ENCODE measurements at regions not wholly inside any gene's neighbourhood (a gene's known extent, or its start where the extent isn't known, plus 50 kb on each side); places are given as distances from the start of the nearest gene placed in this dataset.

DNA sequence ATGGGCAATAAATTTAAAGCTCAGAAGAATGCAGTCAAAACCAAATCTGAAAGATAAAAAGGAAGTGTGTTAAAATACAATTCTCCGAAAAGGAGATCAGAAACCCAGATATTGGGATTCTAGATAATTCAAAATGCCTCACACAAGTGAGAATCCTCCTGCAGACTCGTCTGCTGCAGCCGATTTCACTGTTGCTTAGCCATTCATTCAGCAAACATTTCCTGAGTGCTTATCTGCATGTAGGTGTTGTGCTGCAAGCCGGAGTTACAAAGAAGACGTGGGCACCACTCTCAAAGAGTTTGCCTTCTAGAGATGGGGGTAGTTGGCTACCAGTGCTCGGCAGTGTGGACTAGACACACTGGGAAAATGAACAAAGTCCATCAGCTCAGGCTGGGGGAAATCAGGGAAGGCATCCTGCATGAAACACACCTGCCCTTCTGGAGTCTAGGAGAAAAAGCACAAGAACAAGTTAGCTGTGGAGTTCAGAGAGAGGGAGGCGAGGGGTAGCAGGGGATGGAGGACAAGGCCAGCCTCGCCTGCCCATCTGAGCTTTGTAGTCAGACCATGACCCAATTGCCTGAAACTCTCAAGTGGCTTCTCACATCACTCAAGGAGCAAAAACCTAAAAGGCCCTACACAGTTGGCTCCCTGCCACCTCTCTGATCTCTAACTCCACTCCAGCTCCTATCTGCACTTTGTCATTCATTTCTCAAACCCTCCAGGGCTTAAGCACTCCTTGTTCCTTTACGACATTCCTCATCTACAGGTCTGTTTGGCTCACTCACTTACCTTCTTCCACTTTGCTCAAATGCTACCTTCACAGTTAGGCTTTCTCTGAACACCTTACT lies 310.0 kb upstream of the DDHD1 start:
- no peak for DNase-seq (ENCODE audit: low spot score)

DNA sequence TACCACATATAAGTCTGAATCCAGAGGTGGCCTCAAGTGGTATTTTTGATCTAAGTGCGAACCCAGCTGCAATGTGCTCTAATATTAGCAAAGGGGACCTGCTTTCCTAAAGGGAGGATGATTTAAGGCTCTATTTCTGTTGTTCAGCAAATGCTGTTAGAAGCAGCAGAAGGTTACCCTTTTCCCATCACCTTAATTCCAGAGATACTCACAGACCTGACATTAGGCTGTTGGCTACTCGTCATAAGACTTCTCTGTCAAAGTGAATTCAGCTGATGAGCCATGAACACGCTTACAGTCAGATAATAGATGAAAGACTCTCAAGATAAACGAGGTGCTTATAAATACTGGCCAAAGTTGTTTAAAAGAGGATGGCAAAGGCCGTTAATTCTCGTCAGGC lies 308.7 kb upstream of the DDHD1 start:
- no peak for DNase-seq (ENCODE audit: low spot score)

DNA sequence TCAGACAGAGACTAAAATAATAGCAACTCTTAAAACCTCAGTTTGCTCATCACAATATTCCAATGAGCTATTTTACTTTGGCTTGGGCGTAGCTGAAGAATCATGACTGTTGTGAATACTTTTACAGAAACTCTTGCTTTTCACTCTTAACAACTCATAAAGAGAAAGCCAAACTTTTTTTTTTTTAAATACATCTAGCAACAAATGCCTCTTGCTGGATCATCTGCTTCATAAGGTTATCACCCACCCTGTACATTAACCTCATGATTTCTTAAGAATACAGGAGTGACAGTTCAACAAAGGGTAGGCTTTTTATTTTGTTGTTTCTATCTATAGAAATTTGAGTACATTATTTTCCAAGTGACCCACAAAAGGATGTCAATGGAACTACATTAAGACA lies 307.4 kb upstream of the DDHD1 start:
- DNase-seq (ENCODE audit: low spot score) = no peak

DNA sequence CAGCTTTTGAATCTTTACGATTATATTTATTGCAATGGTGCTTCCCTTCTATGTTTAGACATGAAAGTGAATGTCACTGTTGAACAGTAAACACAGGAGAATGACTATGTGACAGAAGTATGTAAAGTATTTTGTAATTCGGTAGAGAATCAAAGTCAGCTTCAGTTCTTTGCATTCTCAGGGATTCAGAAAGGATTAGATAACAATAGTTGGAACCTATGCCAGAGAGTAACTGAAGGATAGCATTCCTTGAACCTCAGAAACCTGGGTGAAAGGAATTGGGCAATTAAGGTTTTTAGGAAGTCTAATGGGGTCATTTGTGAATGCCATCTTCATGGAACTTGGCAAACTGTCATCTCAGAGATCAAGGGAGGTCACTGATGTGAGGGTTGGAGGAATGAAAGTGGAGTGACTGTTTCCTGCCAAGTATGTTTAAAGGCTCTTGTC lies 305.3 kb upstream of the DDHD1 start:
- peak; percentile 72 for DNase-seq (ENCODE audit: low spot score)

DNA sequence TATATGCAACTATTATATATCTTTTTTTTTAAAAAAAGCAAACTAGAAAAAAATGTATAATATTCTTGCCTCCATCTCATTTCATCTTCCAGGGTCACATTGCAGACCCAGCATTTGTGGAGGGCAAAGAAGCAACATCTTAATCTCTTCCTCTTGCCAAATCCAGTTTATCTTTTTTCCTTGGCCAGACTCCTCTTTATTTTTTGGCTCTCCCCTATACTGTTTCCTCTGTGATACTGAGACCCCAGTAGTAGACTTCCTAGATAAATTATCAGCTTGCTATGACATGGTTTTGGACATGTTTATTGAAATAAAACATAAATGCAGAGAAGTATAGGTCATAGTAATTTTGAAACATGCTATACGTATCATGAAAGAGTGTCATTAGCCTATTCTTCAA lies 303.8 kb upstream of the DDHD1 start:
- DNase-seq (ENCODE audit: low spot score) = no peak

DNA sequence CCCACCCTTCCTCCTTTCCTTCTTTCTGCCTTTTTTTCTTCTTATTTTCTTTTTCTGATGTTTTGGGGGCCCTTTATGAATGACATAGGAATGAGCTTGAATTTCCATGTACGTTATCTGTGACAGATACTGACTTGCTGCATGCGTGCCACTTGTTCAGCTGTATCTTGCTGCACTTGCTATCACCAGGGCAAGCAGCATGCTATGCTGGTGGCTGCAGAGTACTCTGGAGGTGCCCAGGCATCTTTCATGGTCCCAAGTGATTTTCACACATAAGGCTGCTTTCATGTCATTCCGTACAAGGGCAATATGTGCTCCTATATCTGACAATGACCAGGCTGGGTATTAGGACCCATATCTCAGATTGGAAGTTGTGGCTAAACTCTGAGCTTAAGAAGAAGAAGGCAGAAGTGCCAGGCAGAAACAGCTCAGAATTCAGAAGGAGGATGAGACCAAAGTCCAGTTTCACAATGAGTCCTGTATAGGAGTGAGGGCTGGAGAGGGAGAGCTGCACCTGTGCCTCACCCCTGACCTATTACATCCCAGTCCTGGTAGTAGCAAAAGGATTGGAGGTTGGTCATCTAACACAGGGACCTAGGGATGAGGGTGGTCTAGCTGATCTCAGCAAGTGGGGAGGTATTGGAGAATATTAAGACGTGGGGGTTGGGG lies 299.0 kb upstream of the DDHD1 start:
- no peak for DNase-seq (ENCODE audit: low spot score)

DNA sequence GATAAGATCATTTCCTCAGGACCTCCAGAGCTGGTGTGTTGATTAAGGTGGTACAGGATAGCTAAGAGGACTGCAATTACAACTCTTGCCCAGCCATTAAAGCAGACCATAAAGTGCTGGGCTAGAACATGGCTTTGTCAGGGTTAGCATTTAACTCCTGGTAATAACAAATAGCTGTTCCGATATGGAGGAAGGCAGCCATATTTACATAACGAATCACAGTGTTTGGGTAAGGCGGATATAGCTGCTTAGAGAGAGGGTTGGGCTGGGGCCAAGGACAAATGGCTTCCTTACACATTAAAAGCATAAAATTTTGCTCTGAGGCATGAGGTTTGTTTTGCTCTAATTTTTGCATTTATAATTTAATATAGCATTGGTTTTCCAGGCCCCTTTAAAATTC lies 297.7 kb upstream of the DDHD1 start:
- DNase-seq (ENCODE audit: low spot score) = peak; percentile 44

DNA sequence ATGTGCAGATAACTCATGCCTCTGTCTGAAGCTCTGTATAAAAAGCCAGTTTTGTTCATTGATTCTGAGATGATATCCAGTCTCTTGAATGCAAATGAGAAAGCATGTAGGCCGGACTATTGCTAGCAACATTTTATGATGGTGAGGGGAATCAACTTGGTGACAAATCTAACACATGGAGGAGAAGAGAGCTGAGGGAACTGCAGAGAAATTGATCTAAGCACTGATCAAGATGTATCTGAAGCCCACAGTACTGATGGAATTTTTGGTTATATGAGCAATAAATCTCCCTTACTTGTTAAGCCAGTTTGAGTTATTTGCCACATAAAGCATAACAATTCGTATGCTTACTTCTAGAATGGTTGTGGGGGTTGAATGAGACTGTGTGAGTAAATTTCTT lies 295.6 kb upstream of the DDHD1 start:
- DNase-seq (ENCODE audit: low spot score) = no peak

DNA sequence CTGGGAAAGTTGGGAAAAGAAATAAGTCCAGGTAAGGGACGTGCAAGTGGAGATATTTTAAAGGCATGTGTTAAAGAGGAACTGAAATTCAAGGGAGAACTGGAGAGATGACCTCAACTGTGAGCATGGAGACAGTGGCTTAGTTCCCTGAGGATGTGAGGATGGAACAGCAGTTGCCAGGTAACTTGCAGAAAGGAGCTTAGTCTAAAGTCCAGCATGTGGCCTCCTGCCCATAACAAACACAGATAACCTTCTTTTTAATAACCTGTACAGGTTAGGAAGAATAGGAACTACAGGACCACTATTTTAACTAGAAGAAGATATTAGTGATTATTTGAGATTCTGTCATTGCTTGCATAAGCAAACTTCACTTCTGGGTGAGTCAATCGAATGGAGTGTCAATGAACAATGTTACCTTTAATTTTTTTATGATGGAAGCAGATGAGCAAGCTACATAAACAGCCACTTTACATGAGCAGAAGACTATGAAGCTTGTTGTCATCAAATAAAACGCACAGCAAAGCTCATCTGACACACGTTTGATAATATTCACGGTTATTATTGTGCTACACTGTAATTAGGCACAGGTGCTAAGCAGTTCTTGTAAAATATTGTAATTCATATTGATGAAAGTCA lies 291.7 kb upstream of the DDHD1 start:
- DNase-seq (ENCODE audit: low spot score) = no peak

DNA sequence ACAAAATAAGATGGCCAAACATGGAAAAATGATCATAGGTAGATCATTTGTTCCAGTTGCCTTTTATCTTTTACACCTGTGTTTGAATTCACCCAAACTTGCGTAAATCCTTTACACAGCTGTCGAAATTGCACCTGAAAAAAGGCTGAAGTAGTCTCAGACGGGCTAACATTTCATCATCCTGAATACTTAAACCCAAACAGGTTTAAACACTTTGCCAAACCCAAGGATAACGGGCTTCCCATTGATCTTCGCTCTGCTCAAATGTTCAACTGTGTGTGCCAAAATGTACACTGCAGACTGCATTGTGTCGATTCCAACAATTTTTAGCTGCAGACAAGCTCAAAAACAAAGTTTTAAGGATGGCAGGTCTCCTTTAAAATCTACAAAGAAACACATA lies 288.7 kb upstream of the DDHD1 start:
- DNase-seq (ENCODE audit: low spot score) = no peak

DNA sequence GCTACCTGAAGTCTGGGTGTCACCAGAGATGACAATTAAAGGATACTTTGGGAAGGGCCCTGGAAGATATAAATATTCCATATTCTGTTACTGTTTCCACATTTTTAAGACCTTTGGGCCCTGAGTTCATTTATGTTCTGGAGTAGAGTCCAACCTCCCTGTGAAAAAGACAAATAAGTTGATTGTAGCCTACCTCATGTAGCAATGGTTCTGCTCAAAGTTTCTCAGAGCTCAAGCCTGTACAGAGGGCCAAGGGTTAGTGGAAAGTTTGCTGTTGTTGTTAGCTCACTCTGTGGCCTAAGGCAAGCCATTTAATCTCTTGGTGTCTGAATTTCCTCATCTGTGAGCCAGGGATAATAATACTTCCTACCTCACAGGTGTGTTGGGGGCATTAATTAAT lies 284.7 kb upstream of the DDHD1 start:
- DNase-seq (ENCODE audit: low spot score) = no peak

DNA sequence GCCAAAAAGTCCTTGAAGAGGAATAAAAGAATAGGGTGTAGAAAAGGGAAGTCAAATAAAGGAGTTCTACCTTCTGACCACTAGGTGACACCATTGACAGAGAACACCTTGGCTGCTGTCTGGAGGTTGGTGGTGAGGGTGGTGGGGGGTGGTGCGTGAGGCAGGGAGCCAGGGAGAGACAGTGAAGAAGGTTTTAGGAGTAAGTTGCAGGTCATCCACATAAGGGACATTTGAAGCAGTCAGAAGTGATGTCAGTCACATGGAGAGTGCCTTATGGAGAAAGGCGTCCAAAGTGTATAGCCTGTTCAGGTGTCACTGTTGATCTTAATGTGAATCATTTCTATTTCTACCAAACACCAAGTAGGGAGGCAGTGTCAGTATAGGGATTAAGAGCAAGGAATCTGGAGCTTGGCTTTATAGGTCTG lies 279.3 kb upstream of the DDHD1 start:
- DNase-seq (ENCODE audit: low spot score) = peak; percentile 60

DNA sequence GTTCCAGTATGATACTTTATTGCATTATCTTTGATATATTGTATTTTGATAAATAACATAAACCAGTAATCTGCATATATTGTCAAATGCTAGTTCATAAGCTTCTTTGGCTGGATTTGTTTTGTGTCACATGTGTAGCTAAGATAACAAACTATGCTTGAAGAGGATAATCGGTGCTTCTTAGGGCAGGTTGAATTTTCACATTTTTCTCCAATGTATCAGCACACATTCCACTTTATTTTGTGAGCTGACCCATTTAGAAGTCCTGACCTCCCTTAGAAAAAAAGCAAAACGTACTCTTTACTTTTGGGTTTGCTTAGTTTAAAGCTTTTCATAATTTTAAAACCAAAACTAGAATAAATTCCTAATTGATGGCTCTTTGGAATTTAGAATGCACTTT lies 277.7 kb upstream of the DDHD1 start:
- no peak for DNase-seq (ENCODE audit: low spot score)

DNA sequence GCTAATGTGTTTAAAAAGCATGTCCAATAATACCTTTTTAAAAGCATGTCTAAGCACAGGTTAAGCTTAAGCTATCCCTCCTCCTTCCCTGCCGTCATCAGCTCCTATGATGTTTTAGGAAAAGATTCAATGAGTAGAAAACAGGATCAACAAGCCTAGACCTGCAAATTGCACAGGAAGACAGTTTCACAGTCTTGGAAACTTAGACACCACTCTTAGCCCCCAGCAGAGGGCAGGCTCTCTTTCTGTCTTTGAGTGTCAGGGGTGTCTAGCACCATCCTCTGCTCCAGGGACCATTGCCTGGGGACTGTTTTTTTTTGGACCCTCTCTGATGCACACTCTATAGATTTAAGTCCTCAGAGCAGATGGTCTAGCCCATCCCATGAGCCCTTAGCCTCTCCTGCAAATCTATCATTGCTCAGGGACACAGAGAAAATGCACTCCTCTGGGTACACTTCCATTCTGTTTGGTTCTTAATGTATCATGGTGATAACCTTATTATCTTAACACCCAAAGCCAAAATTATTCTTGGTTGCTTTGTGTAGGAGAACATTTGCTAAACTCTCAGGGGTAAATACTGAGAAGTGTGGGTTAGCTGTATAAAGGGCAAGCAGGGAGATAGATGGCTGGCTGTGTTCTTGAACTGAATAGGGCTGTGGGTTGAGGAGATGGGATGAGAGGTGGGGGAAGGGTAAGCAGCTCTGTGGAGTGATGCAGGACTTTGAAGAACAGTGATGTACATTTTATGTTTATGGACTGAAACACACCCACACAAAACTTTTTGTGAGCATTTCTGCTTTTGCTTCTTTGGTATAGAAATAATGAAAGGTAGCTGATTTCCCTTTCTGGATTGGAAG lies 259.9 kb upstream of the DDHD1 start:
- DNase-seq (ENCODE audit: low spot score) = no peak

DNA sequence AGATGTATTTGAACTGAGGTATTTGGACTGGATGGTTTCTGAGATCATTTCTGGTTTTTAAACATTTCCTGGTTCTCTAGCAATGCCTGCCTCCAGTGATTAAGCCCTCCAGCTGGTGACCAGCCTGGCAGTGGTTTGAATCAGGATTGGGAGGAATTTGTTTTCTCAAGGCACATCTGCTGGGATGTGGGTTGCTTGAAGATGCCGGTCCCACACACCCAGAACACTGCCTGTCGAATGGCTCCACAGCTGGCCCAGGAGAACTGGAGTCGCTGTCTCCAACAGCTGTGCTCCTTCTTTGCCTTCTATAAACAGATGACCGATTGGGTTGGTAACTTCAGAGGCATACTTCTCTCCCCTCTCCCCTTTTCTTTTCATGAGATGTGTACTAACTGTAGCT lies 258.0 kb upstream of the DDHD1 start:
- peak; percentile 91 for DNase-seq (ENCODE audit: low spot score)

DNA sequence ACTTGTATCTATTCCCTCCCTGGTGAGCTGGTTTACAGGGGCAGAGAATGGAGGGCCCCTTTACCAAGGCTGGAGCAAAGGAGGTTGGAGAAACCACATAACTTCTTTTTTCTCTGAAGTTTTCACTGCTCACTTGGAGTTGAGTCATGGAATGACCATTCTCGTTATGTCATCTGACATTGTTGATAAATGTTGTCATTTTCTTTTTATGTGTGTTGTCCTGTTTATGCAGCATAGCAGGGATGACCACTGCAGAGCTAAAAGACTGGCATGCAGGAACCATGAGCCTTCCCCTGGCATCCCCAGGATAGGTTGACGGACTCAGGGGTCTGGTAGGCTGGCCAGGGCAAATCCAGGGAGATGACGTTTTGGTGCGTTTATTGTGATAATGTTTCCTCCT lies 256.8 kb upstream of the DDHD1 start:
- peak; percentile 62 for DNase-seq (ENCODE audit: low spot score)

DNA sequence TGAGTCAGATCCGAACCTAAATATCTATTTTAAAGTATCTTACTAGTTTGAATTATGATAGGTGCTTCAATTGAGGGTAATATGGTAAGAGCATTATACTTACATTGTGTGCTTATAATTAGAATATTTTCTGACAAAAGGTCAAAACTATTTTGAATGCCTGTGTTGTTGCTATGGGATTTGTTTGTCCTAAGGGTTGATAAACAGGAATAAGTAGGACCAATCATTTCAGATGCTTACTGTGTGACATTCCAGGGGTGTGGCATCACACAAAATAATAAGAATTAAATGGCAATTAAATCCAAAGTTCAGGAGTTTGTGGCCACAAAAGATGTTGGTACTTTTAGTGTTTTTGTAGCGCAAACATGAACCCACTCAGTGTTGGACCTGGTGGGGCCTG lies 256.2 kb upstream of the DDHD1 start:
- peak; percentile 24 for DNase-seq (ENCODE audit: low spot score)

DNA sequence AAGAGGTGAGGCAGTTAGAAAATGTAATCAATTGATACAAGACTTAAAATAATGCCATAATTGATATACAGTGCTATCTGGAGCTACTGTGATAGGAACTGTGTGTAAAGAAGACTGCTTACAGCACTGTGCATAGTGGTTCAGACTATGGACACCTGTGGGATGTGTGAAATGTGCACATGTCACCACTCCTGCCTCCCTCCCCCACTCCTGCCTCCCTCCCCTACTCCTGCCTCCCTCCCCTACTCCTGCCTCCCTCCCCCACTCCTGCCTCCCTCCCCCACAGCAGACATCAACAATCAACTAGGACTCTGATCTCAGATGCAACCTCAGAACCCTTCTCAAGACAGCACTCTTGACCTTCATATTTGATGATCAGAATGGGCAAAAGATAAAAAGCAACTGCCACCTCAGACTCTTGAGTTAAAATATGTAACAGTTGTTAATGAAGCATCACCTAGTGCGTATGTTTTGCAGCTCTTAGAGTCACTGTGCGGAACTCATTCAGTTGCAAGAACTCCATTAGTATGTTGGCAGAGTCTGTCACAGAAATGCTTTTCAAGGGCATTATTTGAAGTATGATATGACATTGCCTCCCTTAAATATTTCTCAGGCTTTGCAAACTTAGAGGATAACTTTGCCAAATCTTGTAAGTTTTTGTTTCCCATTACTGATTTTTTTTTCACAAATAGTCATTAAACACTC lies 255.2 kb upstream of the DDHD1 start:
- DNase-seq (ENCODE audit: low spot score) = no peak

DNA sequence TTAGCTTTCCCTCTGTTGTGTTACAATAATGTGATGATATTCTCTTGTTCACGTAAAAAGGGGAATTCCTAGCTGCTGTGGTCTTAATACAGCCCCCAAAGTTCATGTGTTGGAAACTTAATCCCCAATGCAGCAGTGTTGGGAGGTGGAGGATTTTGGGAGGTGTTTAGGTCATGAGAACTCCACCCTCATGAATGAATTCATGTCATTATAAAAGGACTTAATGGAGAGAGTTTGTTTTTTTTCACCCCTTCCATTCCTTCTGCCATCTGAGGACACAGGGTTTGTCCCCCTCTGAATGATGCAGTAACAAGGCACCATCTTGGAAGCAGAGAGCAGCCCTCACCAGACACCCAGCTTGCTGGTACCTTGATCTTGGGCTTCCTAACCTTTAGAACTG lies 253.4 kb upstream of the DDHD1 start:
- no peak for DNase-seq (ENCODE audit: low spot score)

DNA sequence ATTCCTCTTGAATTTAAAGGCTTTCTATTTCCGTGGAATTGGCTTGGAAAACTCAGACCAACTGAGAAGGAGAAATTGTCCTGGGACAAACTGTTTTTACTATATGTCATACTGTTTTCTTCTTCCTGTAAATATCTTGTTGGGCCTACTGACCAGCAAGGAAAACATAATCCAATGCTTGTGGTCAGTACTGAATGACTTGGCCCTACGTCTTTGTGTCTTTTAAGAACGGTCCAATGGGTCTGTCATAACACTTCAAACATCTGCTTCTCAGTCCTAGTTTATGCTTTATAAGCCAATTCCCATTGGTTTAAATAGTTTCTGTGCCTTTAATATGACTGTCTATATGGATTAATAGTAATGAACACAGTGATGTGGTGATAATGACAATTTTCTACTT lies 248.5 kb upstream of the DDHD1 start:
- no peak for DNase-seq (ENCODE audit: low spot score)

DNA sequence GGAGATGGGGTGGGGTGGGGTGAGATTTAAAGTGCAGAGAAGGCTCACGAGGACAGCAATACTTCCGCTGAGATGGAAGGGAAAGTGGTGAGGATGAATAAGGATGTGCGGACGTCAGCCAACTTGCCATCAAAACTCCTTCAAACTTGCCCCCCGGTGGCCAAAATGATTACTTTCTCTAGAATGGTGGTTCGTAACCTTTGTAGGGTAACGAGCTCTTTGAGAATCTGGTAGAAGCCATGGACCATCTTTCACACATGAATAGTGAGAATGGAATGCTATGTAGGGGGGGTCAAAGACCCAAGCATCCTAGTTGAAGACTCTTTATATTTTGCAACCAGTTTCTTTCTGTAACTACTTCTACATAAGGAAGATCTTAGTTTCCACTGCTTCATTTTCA lies 245.9 kb upstream of the DDHD1 start:
- DNase-seq (ENCODE audit: low spot score) = peak; percentile 61

DNA sequence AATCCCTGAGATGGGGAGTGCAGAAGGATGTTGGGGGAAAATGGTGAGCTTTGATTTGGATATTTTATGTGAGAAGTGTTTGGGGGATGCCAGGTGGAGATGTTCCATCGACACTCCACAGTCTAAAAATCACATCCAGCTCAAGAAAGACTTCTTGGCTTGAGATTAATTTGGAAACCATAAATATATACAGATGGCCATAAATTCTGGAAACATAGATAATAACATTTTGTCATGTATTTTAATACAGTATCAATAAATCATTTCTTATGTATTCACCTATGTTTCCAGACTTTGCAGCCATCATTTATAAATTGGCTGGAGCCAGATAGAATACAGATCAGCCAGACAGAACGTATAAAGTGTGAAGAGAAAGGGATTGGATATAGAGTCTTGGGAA lies 245.5 kb upstream of the DDHD1 start:
- DNase-seq (ENCODE audit: low spot score) = no peak
